ENCODE measurements at regions not wholly inside any gene's neighbourhood (a gene's known extent, or its start where the extent isn't known, plus 50 kb on each side); places are given as distances from the start of the nearest gene placed in this dataset.

DNA sequence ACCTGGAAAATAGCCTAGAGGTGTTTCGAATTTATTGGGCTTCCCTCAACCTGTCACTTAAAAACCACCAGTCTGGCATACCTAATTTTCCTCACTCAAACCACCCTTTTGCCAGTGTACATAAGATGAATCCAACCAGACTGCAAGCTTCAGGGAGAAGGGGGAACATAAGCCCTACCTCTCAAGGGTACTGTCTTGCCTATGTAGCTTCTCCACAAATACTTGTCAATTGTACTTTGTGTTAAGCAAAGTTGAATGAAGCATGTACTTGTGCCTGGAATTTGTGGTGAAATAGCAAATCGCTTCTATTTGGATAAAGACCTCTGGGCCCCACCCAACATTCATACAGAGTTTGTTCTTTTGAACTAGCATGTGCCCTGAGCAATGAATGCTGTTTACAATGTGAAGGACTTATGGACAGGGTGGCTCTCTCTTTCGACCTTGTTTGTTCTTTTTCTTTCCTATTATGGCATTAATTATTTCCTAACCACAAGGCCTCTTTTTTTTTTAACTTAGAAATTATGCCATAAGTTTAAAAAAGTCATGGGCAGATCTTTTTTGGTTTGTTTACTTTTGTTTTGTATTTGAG lies 580.2 kb downstream of the EBF1 start:
- Histone ChIP-seq H2AFZ (ENCODE audit: low read length) (no peak overlapping the region), H3K9me2 (replicated peaks; ENCODE audit: insufficient read depth, low read length) (no peaks in the 10 kb centered on the region), H3K27ac (ENCODE audit: low read length) (no peak overlapping the region), H3K4me2 (ENCODE audit: low read depth, low read length, poor library complexity, severe bottlenecking) (no peak overlapping the region), H3K79me2 (ENCODE audit: low read length) (no peaks in the 10 kb centered on the region), H3K9me3 (ENCODE audit: low read length) (no peaks in the 10 kb centered on the region), H3K36me3 (ENCODE audit: insufficient read depth, low read length) (no peaks in the 10 kb centered on the region), H3K9ac (ENCODE audit: low read length) (no peak overlapping the region), H3K4me3 (ENCODE audit: low read length) (no peak overlapping the region), H3K27me3 (ENCODE audit: low read length) (no peaks in the 10 kb centered on the region), H4K20me1 (ENCODE audit: insufficient read depth, low read depth, low read length) (no peaks in the 10 kb centered on the region), H3K4me1 (ENCODE audit: low read length) (no peaks in the 10 kb centered on the region)
- no peak for DNase-seq

DNA sequence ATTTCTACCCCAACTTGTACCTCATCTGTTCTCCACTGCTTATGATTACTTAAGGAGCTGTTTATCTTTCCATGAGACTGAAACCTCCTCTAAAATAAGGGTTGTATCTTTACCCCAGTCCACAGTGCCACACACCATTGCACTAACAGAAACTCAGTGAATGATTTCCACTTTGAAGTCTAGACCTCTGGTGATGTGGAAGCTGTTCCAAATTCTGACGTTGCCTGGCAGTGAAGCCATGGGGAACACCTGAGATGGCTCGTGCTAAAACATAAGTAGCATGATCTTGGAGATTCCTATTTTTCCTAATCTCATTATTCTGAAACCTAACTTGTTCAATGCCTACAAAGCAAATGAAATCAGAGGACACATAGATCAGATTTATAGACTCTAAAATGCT lies 583.2 kb downstream of the EBF1 start:
- H4K20me1 ChIP-seq (ENCODE audit: insufficient read depth, low read depth, low read length) = no peaks in the 10 kb centered on the region
- no peaks in the 10 kb centered on the region for H3K9me3 ChIP-seq (ENCODE audit: low read length)
- H3K9ac ChIP-seq (ENCODE audit: low read length) = no peak overlapping the region
- no peak for DNase-seq
- no peaks in the 10 kb centered on the region for H3K4me1 ChIP-seq (ENCODE audit: low read length)
- H3K27me3 ChIP-seq (ENCODE audit: low read length) = no peaks in the 10 kb centered on the region
- no peak overlapping the region for H3K4me3 ChIP-seq (ENCODE audit: low read length)
- H3K36me3 ChIP-seq (ENCODE audit: insufficient read depth, low read length) = no peaks in the 10 kb centered on the region
- H3K4me2 ChIP-seq (ENCODE audit: low read depth, low read length, poor library complexity, severe bottlenecking) = no peak overlapping the region
- no peaks in the 10 kb centered on the region for H3K9me2 ChIP-seq (replicated peaks; ENCODE audit: insufficient read depth, low read length)
- no peak overlapping the region for H3K27ac ChIP-seq (ENCODE audit: low read length)
- H3K79me2 ChIP-seq (ENCODE audit: low read length) = no peaks in the 10 kb centered on the region
- H2AFZ ChIP-seq (ENCODE audit: low read length) = no peak overlapping the region

DNA sequence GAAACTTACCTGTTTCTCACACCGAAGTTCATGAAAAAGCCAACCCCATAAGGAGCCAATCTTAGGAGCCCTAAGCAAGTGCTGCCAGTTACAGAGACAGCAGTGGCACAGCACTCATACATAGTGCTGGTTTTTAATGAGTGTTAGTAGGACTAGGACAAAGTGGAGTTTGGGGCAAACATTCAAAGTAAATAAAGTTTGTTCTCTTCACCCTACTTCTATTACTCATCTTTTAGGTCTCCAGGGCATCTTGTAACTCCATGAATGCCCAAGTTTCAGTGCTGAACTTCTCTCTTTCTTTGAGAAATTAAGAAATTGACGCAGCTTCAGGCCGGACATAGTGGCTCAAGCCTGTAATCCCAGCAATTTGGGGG lies 584.7 kb downstream of the EBF1 start:
- Histone ChIP-seq H3K4me3 (ENCODE audit: low read length) (no peak overlapping the region), H3K36me3 (ENCODE audit: insufficient read depth, low read length) (no peaks in the 10 kb centered on the region), H3K9me2 (replicated peaks; ENCODE audit: insufficient read depth, low read length) (no peaks in the 10 kb centered on the region), H4K20me1 (ENCODE audit: insufficient read depth, low read depth, low read length) (no peaks in the 10 kb centered on the region), H3K4me2 (ENCODE audit: low read depth, low read length, poor library complexity, severe bottlenecking) (no peak overlapping the region), H3K4me1 (ENCODE audit: low read length) (no peaks in the 10 kb centered on the region), H3K79me2 (ENCODE audit: low read length) (no peaks in the 10 kb centered on the region), H3K27ac (ENCODE audit: low read length) (no peak overlapping the region), H3K9me3 (ENCODE audit: low read length) (no peaks in the 10 kb centered on the region), H2AFZ (ENCODE audit: low read length) (no peak overlapping the region), H3K27me3 (ENCODE audit: low read length) (no peaks in the 10 kb centered on the region), H3K9ac (ENCODE audit: low read length) (no peak overlapping the region)
- no peak for DNase-seq

DNA sequence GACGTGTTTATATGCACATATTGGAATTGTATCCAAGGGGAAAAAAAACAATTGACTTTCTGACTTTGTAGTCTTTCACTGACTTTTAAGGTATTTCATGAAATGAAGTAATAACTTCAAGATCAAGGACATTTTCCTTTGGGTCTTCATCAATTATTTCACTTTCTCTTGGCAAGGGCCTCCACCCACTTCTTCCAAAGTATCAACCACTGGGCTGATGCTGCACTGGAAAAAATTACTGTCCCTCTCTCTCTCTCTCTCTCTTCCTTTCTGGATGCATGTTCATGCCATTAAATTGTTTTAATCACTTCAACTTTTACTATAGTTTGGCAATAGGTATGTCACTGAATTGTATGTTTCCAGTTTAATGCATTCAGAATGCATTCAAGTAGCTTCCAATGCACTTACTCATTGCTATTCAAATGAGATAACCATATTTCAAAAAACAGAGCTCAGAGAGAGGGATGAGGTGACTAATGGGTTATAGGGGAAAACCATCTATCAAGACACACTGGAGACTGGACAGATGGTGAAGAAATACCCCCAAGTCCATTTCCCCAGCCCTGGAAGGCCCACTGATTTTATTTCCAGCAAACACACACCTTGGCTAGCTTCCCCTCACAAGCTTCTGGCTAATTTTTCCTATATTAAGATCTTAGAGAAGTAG lies 585.3 kb downstream of the EBF1 start:
- DNase-seq = no peak
- Histone ChIP-seq H3K27ac (ENCODE audit: low read length) (no peak overlapping the region), H3K4me2 (ENCODE audit: low read depth, low read length, poor library complexity, severe bottlenecking) (no peak overlapping the region), H2AFZ (ENCODE audit: low read length) (no peak overlapping the region), H3K9me2 (replicated peaks; ENCODE audit: insufficient read depth, low read length) (no peaks in the 10 kb centered on the region), H3K9me3 (ENCODE audit: low read length) (no peaks in the 10 kb centered on the region), H4K20me1 (ENCODE audit: insufficient read depth, low read depth, low read length) (no peaks in the 10 kb centered on the region), H3K9ac (ENCODE audit: low read length) (no peak overlapping the region), H3K4me1 (ENCODE audit: low read length) (no peaks in the 10 kb centered on the region), H3K79me2 (ENCODE audit: low read length) (no peaks in the 10 kb centered on the region), H3K27me3 (ENCODE audit: low read length) (no peaks in the 10 kb centered on the region), H3K4me3 (ENCODE audit: low read length) (no peak overlapping the region), H3K36me3 (ENCODE audit: insufficient read depth, low read length) (no peaks in the 10 kb centered on the region)

DNA sequence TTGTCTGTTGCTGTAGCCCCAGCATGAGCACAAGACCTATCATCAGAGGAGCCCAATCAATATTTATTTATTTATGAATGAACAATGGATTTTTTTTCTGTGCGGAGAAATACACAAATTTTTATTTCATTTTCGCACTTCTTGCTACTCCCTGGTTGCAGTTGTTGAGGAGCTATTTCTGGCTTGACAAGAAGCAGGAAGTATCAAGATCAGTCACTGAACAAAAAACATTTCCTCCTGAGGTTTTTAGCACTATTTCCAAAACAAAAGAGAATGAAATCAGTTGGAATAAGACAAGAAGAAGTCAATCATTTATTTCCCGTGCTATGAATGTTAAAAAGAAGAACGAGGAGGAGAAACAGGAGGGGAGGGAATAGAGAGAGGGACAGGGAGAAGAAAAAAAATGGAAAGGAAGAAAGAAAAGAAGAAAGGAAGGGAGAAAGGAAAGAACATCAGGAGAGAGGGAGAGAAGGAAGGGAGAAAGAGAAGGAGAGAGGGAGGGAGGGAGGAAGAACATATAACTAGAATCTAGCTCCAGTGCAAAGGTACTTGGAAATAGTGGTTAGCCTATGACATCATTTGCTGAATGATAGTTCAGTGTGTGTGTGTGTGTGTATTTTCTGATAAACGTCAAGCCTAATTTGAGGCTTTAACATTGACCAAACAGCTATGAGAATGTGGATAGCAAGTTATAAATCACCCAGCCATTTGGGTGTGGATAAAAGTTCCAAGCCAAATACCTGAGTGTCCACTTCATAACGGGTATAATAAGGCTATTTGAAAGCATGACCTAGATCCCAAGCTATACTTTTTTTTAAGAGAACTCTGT lies 586.0 kb downstream of the EBF1 start:
- no peaks in the 10 kb centered on the region for H3K36me3 ChIP-seq (ENCODE audit: insufficient read depth, low read length)
- H3K9me2 ChIP-seq (replicated peaks; ENCODE audit: insufficient read depth, low read length) = no peaks in the 10 kb centered on the region
- H3K9ac ChIP-seq (ENCODE audit: low read length) = no peak overlapping the region
- H3K4me2 ChIP-seq (ENCODE audit: low read depth, low read length, poor library complexity, severe bottlenecking) = no peak overlapping the region
- no peaks in the 10 kb centered on the region for H3K27me3 ChIP-seq (ENCODE audit: low read length)
- H2AFZ ChIP-seq (ENCODE audit: low read length) = no peak overlapping the region
- H3K4me3 ChIP-seq (ENCODE audit: low read length) = no peak overlapping the region
- H3K79me2 ChIP-seq (ENCODE audit: low read length) = no peaks in the 10 kb centered on the region
- no peaks in the 10 kb centered on the region for H3K9me3 ChIP-seq (ENCODE audit: low read length)
- H3K27ac ChIP-seq (ENCODE audit: low read length) = no peak overlapping the region
- no peak for DNase-seq
- H4K20me1 ChIP-seq (ENCODE audit: insufficient read depth, low read depth, low read length) = no peaks in the 10 kb centered on the region
- no peaks in the 10 kb centered on the region for H3K4me1 ChIP-seq (ENCODE audit: low read length)

DNA sequence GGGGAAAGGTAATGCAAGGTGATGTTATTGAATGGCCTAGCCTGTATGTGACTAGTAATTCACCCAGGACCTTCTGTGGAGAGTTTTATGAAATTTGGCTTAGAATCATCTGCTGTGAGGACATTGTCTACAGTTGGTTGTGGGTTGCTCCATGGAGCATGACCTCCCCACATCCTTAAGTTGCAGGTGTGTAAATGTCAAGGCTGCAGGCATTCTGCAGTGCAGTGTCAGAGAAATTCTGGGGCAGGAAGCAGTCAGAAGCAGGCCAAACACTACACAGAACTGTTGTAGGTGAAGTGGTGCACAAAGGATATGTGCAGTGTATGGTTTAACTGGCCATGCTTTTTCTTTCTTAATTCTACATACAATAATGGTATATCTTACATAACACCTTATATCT lies 588.3 kb downstream of the EBF1 start:
- Histone ChIP-seq H3K4me2 (ENCODE audit: low read depth, low read length, poor library complexity, severe bottlenecking) (no peak overlapping the region), H4K20me1 (ENCODE audit: insufficient read depth, low read depth, low read length) (no peaks in the 10 kb centered on the region), H3K4me1 (ENCODE audit: low read length) (no peaks in the 10 kb centered on the region), H3K9me3 (ENCODE audit: low read length) (peaks cover 7% of the 10 kb centered on the region; the same call in 1 of the 2 replicates), H3K4me3 (ENCODE audit: low read length) (no peak overlapping the region), H3K36me3 (ENCODE audit: insufficient read depth, low read length) (no peaks in the 10 kb centered on the region), H3K27ac (ENCODE audit: low read length) (no peak overlapping the region), H3K9me2 (replicated peaks; ENCODE audit: insufficient read depth, low read length) (no peaks in the 10 kb centered on the region), H3K27me3 (ENCODE audit: low read length) (0 out of 2 replicates have a peak, but pooled peaks cover 1% of the 10 kb centered on the region), H2AFZ (ENCODE audit: low read length) (no peak overlapping the region), H3K9ac (ENCODE audit: low read length) (no peak overlapping the region), H3K79me2 (ENCODE audit: low read length) (no peaks in the 10 kb centered on the region)
- no peak for DNase-seq

DNA sequence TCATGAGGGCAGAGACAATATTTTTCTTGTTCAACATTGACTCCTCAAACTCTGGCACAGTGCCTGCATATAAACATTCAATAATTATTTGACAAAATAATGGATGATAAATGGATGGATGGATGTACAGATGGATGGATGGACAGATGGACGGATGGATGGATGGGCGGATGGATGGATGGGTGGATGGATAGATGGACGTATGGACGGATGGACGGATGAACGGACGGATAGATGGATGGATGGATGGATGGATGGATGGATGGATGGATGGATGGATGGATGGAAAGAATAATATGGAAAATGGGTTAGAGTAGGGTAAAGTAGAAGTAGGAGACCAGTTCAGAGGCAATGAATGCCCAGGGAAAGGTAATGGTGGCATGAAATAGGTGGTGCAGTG lies 589.2 kb downstream of the EBF1 start:
- Histone ChIP-seq H3K9ac (ENCODE audit: low read length) (no peak overlapping the region), H3K9me2 (replicated peaks; ENCODE audit: insufficient read depth, low read length) (no peaks in the 10 kb centered on the region), H3K27ac (ENCODE audit: low read length) (no peak overlapping the region), H3K27me3 (ENCODE audit: low read length) (0 out of 2 replicates have a peak, but pooled peaks cover 5% of the 10 kb centered on the region), H3K36me3 (ENCODE audit: insufficient read depth, low read length) (no peaks in the 10 kb centered on the region), H3K4me1 (ENCODE audit: low read length) (no peaks in the 10 kb centered on the region), H3K79me2 (ENCODE audit: low read length) (no peaks in the 10 kb centered on the region), H2AFZ (ENCODE audit: low read length) (no peak overlapping the region), H3K4me2 (ENCODE audit: low read depth, low read length, poor library complexity, severe bottlenecking) (no peak overlapping the region), H3K9me3 (ENCODE audit: low read length) (peaks cover 8% of the 10 kb centered on the region; the same call in 1 of the 2 replicates), H4K20me1 (ENCODE audit: insufficient read depth, low read depth, low read length) (no peaks in the 10 kb centered on the region), H3K4me3 (ENCODE audit: low read length) (no peak overlapping the region)
- no peak for DNase-seq

DNA sequence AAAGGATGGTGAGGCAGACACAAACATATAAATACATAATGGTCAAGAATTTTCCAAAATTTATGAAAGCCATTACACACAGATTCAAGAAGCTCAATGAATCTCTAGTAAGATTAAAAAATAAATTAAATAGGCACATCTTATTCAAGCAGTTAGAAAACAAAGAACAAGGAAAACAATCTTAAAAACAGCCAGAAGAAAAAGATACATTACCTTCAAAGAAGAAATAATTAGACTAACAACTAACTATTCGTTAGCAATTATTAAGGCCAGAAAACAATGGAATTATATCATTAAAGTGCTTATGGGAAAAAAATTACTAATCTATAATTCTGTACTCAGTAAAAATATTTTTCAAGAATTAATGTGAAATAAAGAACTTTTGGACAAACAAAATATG lies 593.1 kb downstream of the EBF1 start:
- H3K9ac ChIP-seq (ENCODE audit: low read length) = no peak overlapping the region
- H3K27me3 ChIP-seq (ENCODE audit: low read length) = 0 out of 2 replicates have a peak, but pooled peaks cover 5% of the 10 kb centered on the region
- H3K36me3 ChIP-seq (ENCODE audit: insufficient read depth, low read length) = no peaks in the 10 kb centered on the region
- H4K20me1 ChIP-seq (ENCODE audit: insufficient read depth, low read depth, low read length) = no peaks in the 10 kb centered on the region
- H3K4me1 ChIP-seq (ENCODE audit: low read length) = no peaks in the 10 kb centered on the region
- H3K79me2 ChIP-seq (ENCODE audit: low read length) = no peaks in the 10 kb centered on the region
- no peaks in the 10 kb centered on the region for H3K9me2 ChIP-seq (replicated peaks; ENCODE audit: insufficient read depth, low read length)
- no peak overlapping the region for H3K4me2 ChIP-seq (ENCODE audit: low read depth, low read length, poor library complexity, severe bottlenecking)
- peaks cover 8% of the 10 kb centered on the region; the same call in 1 of the 2 replicates for H3K9me3 ChIP-seq (ENCODE audit: low read length)
- H2AFZ ChIP-seq (ENCODE audit: low read length) = no peak overlapping the region
- H3K4me3 ChIP-seq (ENCODE audit: low read length) = no peak overlapping the region
- no peak for DNase-seq
- H3K27ac ChIP-seq (ENCODE audit: low read length) = no peak overlapping the region
